Stimulated activated CD8-positive, alpha-beta memory T cell treated with anti-CD3 and anti-CD28 coated beads, Interleukin-15, amount 100 ng/mL, for 48 hours (primary cell): ENCODE measurements at regions not wholly inside any gene's neighbourhood (a gene's known extent, or its start where the extent isn't known, plus 50 kb on each side); places are given as distances from the start of the nearest gene placed in this dataset.
"Not testable (repeated sequence)": the region's sequence is repeated elsewhere in the genome, so short reads cannot be mapped to it uniquely, and the experiment has no call there.

Experiments
- DNase-seq, 2 donors: peaks; one replicate each; pipeline ENCODE4 v3.0.0-alpha.2; 2020; ENCODE audit warnings: low read depth in 2 of 2

DNA sequence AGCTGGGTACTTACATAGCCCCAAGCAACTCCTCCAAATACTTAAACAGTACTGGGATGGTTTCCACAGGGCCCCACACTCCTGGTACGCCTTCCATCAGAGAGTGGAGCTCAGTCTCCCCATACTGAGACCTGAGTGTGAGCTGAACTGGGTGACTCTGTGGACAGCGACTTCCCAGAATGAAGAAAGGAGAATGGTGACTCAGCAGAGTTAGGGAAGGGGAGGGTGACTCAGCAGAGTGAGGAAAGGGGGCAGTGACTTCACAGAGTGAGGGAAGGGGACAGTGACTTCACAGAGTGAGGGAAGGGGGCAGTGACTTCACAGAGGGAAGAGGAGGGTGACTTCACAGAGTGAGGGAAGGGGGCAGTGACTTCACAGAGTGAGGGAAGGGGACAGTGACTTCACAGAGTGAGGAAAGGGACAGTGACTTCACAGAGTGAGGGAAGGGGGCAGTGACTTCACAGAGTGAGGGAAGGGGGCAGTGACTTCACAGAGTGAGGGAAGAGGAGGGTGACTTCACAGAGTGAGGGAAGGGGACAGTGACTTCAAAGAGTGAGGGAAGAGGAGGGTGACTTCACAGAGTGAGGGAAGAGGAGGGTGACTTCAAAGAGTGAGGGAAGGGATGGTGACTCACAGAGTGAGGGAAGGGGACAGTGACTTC, 141.3 kb upstream of the PITRM1 start:
- DNase-seq: not testable (repeated sequence)

- no peak for DNase-seq
Measured at GRCh38 chr10:3312403-3312940, 139.9 kb upstream of the PITRM1 start.

- no peak for DNase-seq
Measured at GRCh38 chr10:3310016-3310784, 137.6 kb upstream of the PITRM1 start.

DNA sequence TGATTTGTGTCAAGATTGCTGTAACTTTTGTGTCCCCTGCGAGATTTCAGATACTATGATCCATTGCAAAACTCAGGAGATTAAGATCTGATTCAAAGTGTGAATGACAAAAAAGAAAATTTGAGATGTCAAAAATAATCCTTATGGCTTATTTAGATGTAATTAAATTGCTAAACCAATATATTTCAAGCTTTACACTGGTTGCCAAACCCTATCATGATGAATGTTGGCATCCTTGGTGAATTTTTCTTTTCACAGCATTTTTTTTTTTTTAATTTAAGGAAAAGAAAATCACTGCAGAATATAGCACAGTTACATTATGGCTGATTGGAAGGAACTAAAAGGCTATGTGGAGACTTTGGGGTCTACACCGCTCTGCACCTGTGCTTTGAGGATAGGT, 133.5 kb upstream of the PITRM1 start:
- DNase-seq: no peak

DNA sequence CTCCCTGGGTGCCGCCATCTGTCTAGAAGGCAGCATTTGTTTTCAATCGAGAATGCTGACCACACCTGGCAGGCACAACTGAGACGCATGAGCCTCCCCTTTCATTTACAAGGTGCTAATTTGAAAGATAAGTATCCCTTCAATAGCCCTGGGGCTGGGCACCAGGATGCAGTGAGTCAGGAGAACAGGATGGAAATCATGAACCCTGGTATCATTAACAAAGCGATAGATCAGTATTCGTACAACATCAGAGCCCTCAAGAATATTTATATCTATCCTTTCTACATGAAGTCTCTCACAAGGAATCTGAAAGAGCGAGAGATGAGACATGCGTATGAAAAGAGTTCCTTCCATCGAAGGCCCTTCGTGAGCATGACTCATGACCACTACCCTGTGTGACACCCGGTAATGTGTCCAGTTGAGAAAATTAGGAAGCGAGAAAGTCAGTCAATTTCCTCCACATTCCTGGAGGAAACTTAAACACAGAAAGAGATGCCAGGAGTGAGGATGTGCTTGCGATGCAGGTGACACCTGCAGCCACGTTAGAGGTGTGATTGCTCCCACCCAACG, 123.1 kb upstream of the PITRM1 start:
- no peak for DNase-seq

- no peak for DNase-seq
Measured at GRCh38 chr10:3294919-3295581, 122.5 kb upstream of the PITRM1 start.

- DNase-seq: no peak
Measured at GRCh38 chr10:3293581-3294431, 121.2 kb upstream of the PITRM1 start.

- no peak for DNase-seq
Measured at GRCh38 chr10:3292636-3293035, 120.1 kb upstream of the PITRM1 start.

DNA sequence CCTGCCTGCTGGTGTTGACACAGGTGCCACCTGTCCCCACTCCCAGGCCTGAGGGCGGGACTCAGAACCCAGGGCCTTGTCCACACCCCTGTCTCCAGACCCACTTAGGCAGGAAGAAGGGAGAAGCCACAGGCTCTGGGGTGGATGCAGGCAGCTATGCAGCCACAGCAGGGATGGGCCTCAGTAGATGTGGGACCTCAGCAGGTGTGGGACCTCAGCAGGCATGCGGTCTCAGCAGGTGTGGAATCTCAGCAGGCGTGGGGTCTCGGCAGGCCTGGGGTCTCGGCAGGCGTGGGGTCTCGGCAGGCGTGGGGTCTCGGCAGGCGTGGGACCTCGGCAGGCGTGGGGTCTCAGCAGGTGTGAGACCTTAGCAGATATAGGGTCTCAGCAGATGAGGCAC, 118.0 kb upstream of the PITRM1 start:
- no peak for DNase-seq

- DNase-seq: no peak
Measured at GRCh38 chr10:3287572-3288445, 115.2 kb upstream of the PITRM1 start.

DNA sequence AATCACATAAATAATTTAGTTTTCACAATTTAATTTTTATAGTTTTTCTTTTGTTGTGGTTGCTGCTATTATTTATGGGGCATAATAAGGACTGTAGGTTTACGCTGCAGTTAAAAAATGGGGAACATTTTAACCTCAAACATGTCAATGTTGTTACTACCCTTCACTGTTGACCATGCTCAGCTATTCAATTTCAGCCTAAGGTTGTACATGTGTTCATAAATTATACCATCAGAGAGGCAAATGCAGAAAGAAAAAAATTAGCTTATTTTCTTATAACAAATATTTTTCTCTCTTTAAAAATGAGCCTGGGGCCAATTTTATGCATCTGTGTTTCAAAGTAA, 110.1 kb upstream of the PITRM1 start:
- no peak for DNase-seq

- no peak for DNase-seq
Measured at GRCh38 chr10:3281941-3282673, 109.5 kb upstream of the PITRM1 start.

GRCh38 chr10:3278771-3279170, 106.2 kb upstream of the PITRM1 start:
- DNase-seq: no peak

GRCh38 chr10:3277566-3277965, 105.0 kb upstream of the PITRM1 start:
- no peak for DNase-seq

DNA sequence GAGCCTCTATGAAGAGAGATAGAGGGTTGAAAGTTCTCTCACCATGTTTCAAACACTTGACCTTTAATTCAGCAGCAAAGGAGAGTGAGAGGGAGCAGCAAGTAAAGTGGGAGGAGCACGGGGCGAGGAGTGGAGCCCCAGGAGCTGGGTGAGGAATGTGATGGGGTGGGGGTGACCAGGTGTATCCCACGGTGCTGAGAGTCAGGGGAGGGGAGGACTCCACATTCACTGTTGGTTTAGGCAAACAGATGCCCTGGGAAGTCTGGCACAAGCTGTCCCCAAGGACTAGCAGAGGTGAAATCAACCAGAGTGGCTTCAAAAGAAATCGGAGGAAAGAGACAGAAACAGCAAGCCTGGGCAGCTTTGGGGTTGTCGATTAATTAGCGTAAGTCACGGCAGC, 101.8 kb upstream of the PITRM1 start:
- no peak for DNase-seq

GRCh38 chr10:3273966-3274365, 101.4 kb upstream of the PITRM1 start:
- no peak for DNase-seq

GRCh38 chr10:3272300-3272699, 99.7 kb upstream of the PITRM1 start:
- DNase-seq: no peak

GRCh38 chr10:3271354-3272115, 99.0 kb upstream of the PITRM1 start:
- no peak for DNase-seq
